ENCODE measurements at regions not wholly inside any gene's neighbourhood (a gene's known extent, or its start where the extent isn't known, plus 50 kb on each side); places are given as distances from the start of the nearest gene placed in this dataset.

DNA sequence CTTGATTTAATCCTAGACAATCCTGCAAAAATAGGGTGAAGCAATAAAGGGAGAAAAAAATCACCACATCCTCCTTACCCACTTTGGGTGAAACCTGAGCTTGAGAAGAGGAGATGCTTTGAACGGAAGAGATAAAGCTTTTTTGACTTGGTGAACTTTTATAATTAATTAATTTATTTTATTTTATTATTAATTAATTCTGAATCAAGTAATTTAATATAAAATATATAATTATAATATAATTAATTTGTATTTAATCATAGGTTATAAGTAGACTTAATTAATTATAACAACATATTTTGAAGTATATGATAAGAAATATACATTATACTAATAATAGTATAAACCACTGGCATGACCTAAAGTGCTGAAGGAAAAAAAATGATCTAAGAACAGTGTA, 2164.8 kb downstream of the LRRC4C start:
- Histone ChIP-seq H4K8ac (replicated peaks; ENCODE audit: insufficient read length, low read depth, low read length) (no peak overlapping the region), H3K9me3 (ENCODE audit: control insufficient read depth, low read depth, low read length) (no peaks in the 10 kb centered on the region), H3K4ac (ENCODE audit: low read depth, low read length) (no peak overlapping the region), H3K79me2 (ENCODE audit: insufficient read depth, low read length) (no peaks in the 10 kb centered on the region), H3K27me3 (ENCODE audit: insufficient read depth, low read length) (no peaks in the 10 kb centered on the region), H2BK12ac (ENCODE audit: insufficient read length, low read depth, low read length) (no peak overlapping the region), H3T11ph (ENCODE audit: low read length) (no peak overlapping the region), H3K4me1 (ENCODE audit: insufficient read depth, low read length) (no peaks in the 10 kb centered on the region), H3K14ac (ENCODE audit: insufficient read depth, low read length) (no peak overlapping the region), H3K9ac (ENCODE audit: extremely low read depth, insufficient read length, low read length) (no peak overlapping the region), H2BK15ac (ENCODE audit: low read depth, low read length) (no peak overlapping the region), H2AFZ (ENCODE audit: low read length) (no peak overlapping the region), H3K4me2 (ENCODE audit: insufficient read depth, insufficient read length, low read length) (no peak overlapping the region), H4K20me1 (ENCODE audit: control insufficient read depth, insufficient read depth, insufficient read length) (no peaks in the 10 kb centered on the region), H3K27ac (ENCODE audit: insufficient read length, low read depth, low read length) (no peak overlapping the region), H3K18ac (ENCODE audit: insufficient read length, low read depth, low read length) (no peak overlapping the region), H4K91ac (ENCODE audit: insufficient read length, low read depth, low read length) (no peak overlapping the region), H2AK5ac (ENCODE audit: insufficient read length, low read length) (no peak overlapping the region), H2BK5ac (ENCODE audit: insufficient read length, low read length) (no peak overlapping the region), H3K56ac (ENCODE audit: insufficient read length, low read depth, low read length) (no peak overlapping the region), H3K23me2 (ENCODE audit: insufficient read length, low read depth, low read length, poor library complexity, severe bottlenecking) (no peaks in the 10 kb centered on the region), H2BK120ac (ENCODE audit: low read depth, low read length, poor library complexity, severe bottlenecking) (no peak overlapping the region), H2BK20ac (ENCODE audit: low read depth, low read length, poor library complexity, severe bottlenecking) (no peak overlapping the region), H3K79me1 (ENCODE audit: insufficient read depth, low read depth, low read length, poor library complexity, severe bottlenecking) (no peaks in the 10 kb centered on the region), H4K5ac (ENCODE audit: insufficient read length, low read depth, low read length) (no peak overlapping the region), H3K23ac (ENCODE audit: insufficient read length, low read depth, low read length) (no peak overlapping the region)
- H3K27ac Mint-ChIP-seq: no peak overlapping the region
- peaks cover 28% of the 10 kb centered on the region in 2 experiments for H3K9me3 Mint-ChIP-seq
- no peaks in the 10 kb centered on the region for H3K4me1 Mint-ChIP-seq
- H3K36me3 Mint-ChIP-seq (ENCODE audit: insufficient read depth in 1 of 3, low read depth in 3 of 3): peaks cover 0 to 21% (median 14%) of the 10 kb centered on the region in 3 experiments; a peak in 4 of 7 replicates
- H3K27me3 Mint-ChIP-seq (ENCODE audit: low read depth): no peaks in the 10 kb centered on the region
- WGBS (ENCODE audit: extremely low coverage, insufficient read length, low lambda C conversion rate): no CpG with 5 or more reads among the region's 1 CpG
- no peak for DNase-seq
- TF ChIP-seq, protein P1, sequence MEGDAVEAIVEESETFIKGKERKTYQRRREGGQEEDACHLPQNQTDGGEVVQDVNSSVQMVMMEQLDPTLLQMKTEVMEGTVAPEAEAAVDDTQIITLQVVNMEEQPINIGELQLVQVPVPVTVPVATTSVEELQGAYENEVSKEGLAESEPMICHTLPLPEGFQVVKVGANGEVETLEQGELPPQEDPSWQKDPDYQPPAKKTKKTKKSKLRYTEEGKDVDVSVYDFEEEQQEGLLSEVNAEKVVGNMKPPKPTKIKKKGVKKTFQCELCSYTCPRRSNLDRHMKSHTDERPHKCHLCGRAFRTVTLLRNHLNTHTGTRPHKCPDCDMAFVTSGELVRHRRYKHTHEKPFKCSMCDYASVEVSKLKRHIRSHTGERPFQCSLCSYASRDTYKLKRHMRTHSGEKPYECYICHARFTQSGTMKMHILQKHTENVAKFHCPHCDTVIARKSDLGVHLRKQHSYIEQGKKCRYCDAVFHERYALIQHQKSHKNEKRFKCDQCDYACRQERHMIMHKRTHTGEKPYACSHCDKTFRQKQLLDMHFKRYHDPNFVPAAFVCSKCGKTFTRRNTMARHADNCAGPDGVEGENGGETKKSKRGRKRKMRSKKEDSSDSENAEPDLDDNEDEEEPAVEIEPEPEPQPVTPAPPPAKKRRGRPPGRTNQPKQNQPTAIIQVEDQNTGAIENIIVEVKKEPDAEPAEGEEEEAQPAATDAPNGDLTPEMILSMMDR (conservative IDR thresholded peaks at IDR 0.05): no peak
- no peak overlapping the region for H3K4me3 Mint-ChIP-seq
